Activated T-helper 17 cell treated with anti-CD3 and anti-CD28 coated beads, Interleukin-2, amount 50 U/mL, for 72 hours (primary cell): ENCODE measurements at regions not wholly inside any gene's neighbourhood (a gene's known extent, or its start where the extent isn't known, plus 50 kb on each side); places are given as distances from the start of the nearest gene placed in this dataset.
A peak's percentile ranks its signal among the peaks of the same experiment; 100 is the strongest.

Experiments used
- ATAC-seq: fragments of 150-1000 bp; cut with Tn5 transposase; replicated peaks from 2 replicates; pipeline ENCODE4 v1.10.0; 2021; ENCODE audit warnings: mild to moderate bottlenecking, moderate library complexity
- H3K27ac Mint-ChIP-seq: one replicate; pipeline ENCODE4 v1.8.0; 2022; ENCODE audit warnings: mixed read lengths
- H3K27me3 Mint-ChIP-seq: one replicate; pipeline ENCODE4 v1.8.0; 2022; ENCODE audit warnings: mixed read lengths
- H3K36me3 Mint-ChIP-seq: one replicate; pipeline ENCODE4 v1.8.0; 2022; ENCODE audit warnings: low read depth, mild to moderate bottlenecking, mixed read lengths
- H3K4me1 Mint-ChIP-seq: one replicate; pipeline ENCODE4 v1.8.0; 2022; ENCODE audit warnings: mixed read lengths
- H3K4me3 Mint-ChIP-seq: one replicate; pipeline ENCODE4 v1.8.0; 2022; ENCODE audit warnings: mild to moderate bottlenecking, mixed read lengths
- H3K9me3 Mint-ChIP-seq: one replicate; pipeline ENCODE4 v1.8.0; 2022; ENCODE audit warnings: mixed read lengths

GRCh38 chr13:31951215-31951678 lies 80.3 kb upstream of the FRY start:
- H3K27me3 Mint-ChIP-seq: no peaks in the 10 kb centered on the region
- peaks cover 55% of the 10 kb centered on the region for H3K36me3 Mint-ChIP-seq
- peaks cover 5% of the 10 kb centered on the region for H3K4me1 Mint-ChIP-seq
- no peaks in the 10 kb centered on the region for H3K9me3 Mint-ChIP-seq
- H3K27ac Mint-ChIP-seq: peak overlapping the region; percentile 61
- H3K4me3 Mint-ChIP-seq: peak overlapping the region; percentile 51
- peak; percentile 98 for ATAC-seq

- ATAC-seq: no peak
- Mint-ChIP-seq H3K4me1 (peaks cover 12% of the 10 kb centered on the region), H3K4me3 (no peak overlapping the region), H3K9me3 (no peaks in the 10 kb centered on the region), H3K27me3 (no peaks in the 10 kb centered on the region), H3K36me3 (peaks cover 39% of the 10 kb centered on the region), H3K27ac (no peak overlapping the region)
Measured at GRCh38 chr13:31952641-31953380, 78.8 kb upstream of the FRY start.

DNA sequence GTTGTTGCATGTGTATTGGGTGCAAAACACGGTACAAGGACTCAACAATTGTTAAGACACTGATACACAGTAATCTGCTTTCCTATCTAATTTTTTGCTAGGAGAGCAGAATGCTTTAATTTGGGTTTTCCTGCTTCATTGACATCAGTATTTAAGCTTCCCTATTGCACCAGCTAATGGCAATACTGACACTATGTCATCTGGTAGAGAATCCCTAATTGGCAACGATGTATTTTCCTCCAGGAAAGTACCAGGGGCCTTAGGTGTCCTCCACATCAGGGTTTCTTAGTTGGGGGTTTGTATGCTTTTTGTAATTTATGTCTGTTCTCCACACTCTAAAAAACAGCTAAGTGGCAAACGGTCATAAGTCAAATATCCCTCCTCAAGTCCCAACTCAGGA lies 76.5 kb upstream of the FRY start:
- peaks cover 13% of the 10 kb centered on the region for H3K4me1 Mint-ChIP-seq
- no peaks in the 10 kb centered on the region for H3K27me3 Mint-ChIP-seq
- H3K9me3 Mint-ChIP-seq: no peaks in the 10 kb centered on the region
- no peak for ATAC-seq
- H3K4me3 Mint-ChIP-seq: no peak overlapping the region
- no peak overlapping the region for H3K27ac Mint-ChIP-seq
- H3K36me3 Mint-ChIP-seq: peaks cover 16% of the 10 kb centered on the region

- no peak for ATAC-seq
- peaks cover 13% of the 10 kb centered on the region for H3K36me3 Mint-ChIP-seq
- no peaks in the 10 kb centered on the region for H3K27me3 Mint-ChIP-seq
- H3K4me1 Mint-ChIP-seq: peaks cover 12% of the 10 kb centered on the region
- no peak overlapping the region for H3K4me3 Mint-ChIP-seq
- no peak overlapping the region for H3K27ac Mint-ChIP-seq
- H3K9me3 Mint-ChIP-seq: no peaks in the 10 kb centered on the region
Measured at GRCh38 chr13:31955741-31956140, 75.8 kb upstream of the FRY start.

DNA sequence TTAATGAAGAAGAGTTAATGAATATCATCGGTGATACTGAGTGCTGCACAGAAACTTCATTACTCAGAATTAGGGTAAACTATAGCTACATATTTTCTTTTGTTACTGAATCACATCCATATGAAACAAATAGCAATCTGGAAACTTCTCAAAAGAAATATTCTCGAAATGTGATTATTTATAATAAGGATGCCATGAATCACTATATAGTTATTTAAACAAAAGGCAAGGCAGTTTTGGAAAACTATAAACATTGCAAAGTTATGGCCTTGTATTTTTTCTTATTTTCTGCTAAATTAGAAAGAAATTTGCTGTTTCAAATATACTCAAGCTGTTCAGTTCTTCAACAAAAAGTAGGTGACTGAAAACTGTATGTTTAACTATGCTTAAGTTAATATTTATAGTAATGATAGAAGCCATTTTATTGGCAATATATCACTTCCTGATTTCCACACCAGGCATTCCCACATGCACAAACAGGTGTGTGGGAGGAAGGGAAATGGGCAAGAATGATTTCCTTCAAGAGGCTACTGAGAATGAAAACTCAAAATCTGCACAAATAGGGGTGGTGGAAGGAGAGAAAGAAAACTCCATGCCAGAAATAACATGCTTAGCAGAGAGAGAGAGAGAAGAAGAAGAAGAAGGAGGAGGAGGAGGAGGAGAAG lies 74.5 kb upstream of the FRY start:
- peaks cover 13% of the 10 kb centered on the region for H3K36me3 Mint-ChIP-seq
- no peaks in the 10 kb centered on the region for H3K27me3 Mint-ChIP-seq
- ATAC-seq: no peak
- H3K4me1 Mint-ChIP-seq: peaks cover 8% of the 10 kb centered on the region
- no peak overlapping the region for H3K4me3 Mint-ChIP-seq
- no peaks in the 10 kb centered on the region for H3K9me3 Mint-ChIP-seq
- no peak overlapping the region for H3K27ac Mint-ChIP-seq

DNA sequence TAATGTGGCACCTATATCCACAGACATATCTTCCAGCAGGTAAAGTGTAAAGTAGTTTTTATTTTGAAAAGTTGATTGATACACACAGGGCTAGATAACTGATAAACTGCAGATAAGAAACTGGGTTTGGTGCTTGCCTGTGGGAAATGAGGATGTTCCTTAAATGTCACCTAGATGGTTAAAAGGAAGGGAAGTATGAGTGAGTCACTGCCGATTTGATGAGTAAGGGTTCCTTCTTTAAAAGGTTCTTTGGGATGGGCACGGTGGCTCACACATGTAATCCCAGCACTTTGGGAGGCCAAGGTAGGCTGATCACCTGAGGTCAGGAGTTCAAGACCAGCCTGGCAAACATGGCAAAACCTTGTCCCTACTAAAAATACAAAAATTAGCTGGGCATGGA lies 73.8 kb upstream of the FRY start:
- Mint-ChIP-seq H3K9me3 (no peaks in the 10 kb centered on the region), H3K27me3 (no peaks in the 10 kb centered on the region), H3K27ac (no peak overlapping the region), H3K36me3 (peaks cover 7% of the 10 kb centered on the region), H3K4me3 (no peak overlapping the region), H3K4me1 (peaks cover 8% of the 10 kb centered on the region)
- no peak for ATAC-seq

- H3K4me1 Mint-ChIP-seq: peaks cover 6% of the 10 kb centered on the region
- no peaks in the 10 kb centered on the region for H3K27me3 Mint-ChIP-seq
- H3K4me3 Mint-ChIP-seq: no peak overlapping the region
- ATAC-seq: no peak
- H3K27ac Mint-ChIP-seq: no peak overlapping the region
- peaks cover 4% of the 10 kb centered on the region for H3K9me3 Mint-ChIP-seq
- no peaks in the 10 kb centered on the region for H3K36me3 Mint-ChIP-seq
Measured at GRCh38 chr13:31962731-31963370, 68.7 kb upstream of the FRY start.

DNA sequence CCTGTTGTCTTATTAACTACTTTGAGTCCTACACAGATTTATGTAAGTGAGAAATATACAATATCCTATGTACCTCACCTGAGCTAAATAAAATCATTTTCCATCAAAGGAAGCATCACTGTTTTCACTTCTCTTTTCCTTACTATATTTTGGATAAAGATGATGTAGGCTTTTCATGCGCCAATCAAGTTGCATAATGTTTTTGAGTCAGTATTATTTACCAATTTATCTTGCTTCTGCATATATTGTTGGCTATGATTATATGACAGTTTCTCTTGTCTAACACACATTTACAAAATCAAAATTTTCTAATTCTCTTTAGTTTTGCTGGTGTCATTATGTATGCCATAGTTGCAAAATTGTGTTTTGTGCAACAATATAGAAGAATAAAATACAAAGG lies 67.9 kb upstream of the FRY start:
- ATAC-seq: no peak
- H3K27me3 Mint-ChIP-seq: no peaks in the 10 kb centered on the region
- no peaks in the 10 kb centered on the region for H3K36me3 Mint-ChIP-seq
- no peak overlapping the region for H3K27ac Mint-ChIP-seq
- no peak overlapping the region for H3K4me3 Mint-ChIP-seq
- H3K4me1 Mint-ChIP-seq: peaks cover 5% of the 10 kb centered on the region
- peaks cover 4% of the 10 kb centered on the region for H3K9me3 Mint-ChIP-seq

DNA sequence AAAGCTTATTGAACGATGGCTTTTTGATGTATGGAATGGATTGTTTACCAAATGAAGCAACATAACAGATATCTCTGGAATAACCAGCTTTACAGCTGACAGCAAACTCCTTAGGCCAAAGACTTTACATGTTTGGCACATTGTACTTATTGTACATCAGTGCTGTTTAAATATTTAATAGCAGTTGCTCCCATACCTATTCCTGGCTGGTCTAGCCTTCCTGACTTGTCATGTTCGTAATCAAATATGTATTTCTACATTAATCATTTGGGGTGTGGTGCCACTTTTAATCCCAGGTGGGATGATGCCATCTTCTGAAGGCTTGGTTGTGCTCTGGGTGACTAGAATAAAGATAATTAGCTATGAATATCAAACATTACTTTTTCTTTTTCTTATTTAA lies 67.4 kb upstream of the FRY start:
- no peaks in the 10 kb centered on the region for H3K36me3 Mint-ChIP-seq
- H3K9me3 Mint-ChIP-seq: peaks cover 4% of the 10 kb centered on the region
- H3K4me3 Mint-ChIP-seq: no peak overlapping the region
- peaks cover 5% of the 10 kb centered on the region for H3K4me1 Mint-ChIP-seq
- ATAC-seq: no peak
- H3K27me3 Mint-ChIP-seq: no peaks in the 10 kb centered on the region
- no peak overlapping the region for H3K27ac Mint-ChIP-seq

DNA sequence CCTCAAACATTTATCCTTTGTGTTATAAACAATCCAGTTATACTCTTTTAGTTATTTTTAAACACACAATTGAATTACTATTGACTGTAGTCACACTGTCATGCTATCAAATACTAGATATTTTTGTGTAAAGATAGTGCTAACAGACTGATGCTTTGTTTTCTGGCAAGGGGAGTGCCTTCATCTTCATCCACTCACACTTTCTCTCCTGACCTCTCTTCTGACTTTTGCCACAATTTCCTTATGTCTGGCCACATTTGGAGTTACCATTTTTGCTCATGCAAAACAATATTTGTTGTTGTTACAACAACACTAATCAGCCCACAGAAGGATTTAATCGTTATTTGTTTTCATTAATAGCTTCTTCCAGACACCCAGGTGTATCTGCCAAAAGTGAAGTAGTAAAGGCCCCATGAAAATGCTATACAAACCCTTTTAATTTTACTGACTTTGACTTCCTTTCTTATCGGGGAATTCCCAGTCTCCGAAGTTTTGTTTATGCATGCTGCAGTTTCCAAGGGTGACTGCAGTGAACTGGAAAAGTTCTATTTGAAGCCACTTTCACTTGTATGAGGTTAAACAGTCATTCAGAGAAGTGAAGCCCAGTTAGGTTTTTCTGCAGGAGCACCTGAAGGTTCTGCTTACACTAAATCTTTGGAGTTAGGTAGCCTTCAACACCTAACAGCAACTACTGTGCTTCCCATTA lies 66.1 kb upstream of the FRY start:
- Mint-ChIP-seq H3K36me3 (no peaks in the 10 kb centered on the region), H3K9me3 (peaks cover 4% of the 10 kb centered on the region), H3K27ac (peak overlapping the region; percentile 79), H3K4me3 (peak overlapping the region; percentile 39), H3K4me1 (peaks cover 5% of the 10 kb centered on the region), H3K27me3 (no peaks in the 10 kb centered on the region)
- peak; percentile 90 for ATAC-seq

DNA sequence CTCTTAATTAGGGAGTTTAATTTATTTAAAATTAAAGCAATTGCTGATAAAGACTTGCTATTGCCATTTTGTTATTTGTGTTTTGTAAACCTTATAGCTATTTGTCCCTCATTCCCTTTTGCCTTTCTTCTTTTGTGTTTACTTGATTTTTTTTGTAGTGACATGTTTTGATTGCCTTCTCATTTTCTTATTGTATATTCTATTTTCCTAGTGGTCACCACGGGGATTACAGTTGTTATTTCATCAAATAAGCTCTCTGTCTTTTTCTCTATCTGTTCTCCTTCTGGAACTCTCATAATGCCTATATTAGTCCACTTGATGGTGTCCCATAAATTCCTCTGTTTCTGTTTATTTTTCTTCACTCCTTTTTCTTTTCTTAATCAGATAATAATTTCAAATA lies 64.4 kb upstream of the FRY start:
- no peak overlapping the region for H3K27ac Mint-ChIP-seq
- H3K36me3 Mint-ChIP-seq: peaks cover 3% of the 10 kb centered on the region
- H3K4me3 Mint-ChIP-seq: no peak overlapping the region
- H3K4me1 Mint-ChIP-seq: peaks cover 9% of the 10 kb centered on the region
- peaks cover 4% of the 10 kb centered on the region for H3K9me3 Mint-ChIP-seq
- ATAC-seq: no peak
- no peaks in the 10 kb centered on the region for H3K27me3 Mint-ChIP-seq

DNA sequence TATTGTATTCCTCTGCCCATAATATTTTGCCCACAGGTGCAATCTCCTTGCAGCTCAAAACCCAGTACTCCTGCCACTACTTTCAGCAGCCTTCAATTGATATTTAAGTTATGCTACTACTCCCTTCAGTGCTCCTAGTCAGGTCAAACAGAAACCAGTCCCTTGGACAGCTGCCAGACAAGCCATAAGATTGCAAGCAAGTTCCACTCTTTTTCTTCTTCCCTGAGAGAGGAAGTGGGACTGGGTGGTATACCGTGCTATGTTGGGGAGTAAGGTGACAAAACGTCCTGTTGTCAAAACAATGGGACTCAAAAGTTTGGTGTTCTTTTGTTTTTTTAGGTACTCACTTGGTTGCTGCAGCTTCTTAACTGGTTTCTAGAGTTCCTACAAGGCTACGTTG lies 63.1 kb upstream of the FRY start:
- H3K27me3 Mint-ChIP-seq: no peaks in the 10 kb centered on the region

DNA sequence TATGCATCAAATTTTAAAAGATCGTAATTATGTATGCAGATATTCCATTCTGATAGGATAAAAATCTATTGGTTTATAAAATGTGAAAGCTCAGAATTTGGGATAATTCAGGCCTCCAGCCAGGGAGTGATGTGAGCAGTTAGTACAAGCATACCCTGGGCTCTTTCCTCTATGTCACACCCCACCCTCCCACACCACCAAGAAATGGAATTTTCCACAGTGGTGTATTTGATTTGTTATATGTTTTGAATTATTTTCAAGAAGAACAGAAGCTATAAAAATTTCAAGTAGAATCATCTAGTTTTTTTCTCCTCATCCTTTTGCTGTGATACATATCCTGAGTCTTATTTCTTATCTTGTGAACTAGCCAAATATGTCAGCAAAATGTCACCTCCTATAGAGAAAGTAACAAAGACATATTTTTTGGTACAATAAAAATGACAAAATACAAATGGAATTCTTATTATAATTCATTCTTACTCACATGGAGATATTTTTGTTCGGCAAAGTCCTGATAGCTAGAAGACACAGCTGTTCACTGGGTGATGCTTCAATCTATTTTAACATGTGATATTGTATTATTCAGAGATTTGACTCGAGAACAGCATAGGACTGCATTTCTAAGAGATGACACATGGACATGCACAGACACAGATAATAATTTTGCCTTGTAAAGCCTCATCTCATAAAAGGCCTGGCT lies 61.2 kb upstream of the FRY start:
- Mint-ChIP-seq H3K9me3 (peaks cover 4% of the 10 kb centered on the region), H3K4me1 (peaks cover 7% of the 10 kb centered on the region), H3K4me3 (no peak overlapping the region), H3K27me3 (no peaks in the 10 kb centered on the region), H3K27ac (no peak overlapping the region), H3K36me3 (peaks cover 5% of the 10 kb centered on the region)
- no peak for ATAC-seq

More for the DNA sequence above, 63.1 kb upstream of the FRY start:
- H3K9me3 Mint-ChIP-seq: peaks cover 4% of the 10 kb centered on the region
- H3K27ac Mint-ChIP-seq: no peak overlapping the region
- ATAC-seq: no peak
- peaks cover 9% of the 10 kb centered on the region for H3K4me1 Mint-ChIP-seq
- no peak overlapping the region for H3K4me3 Mint-ChIP-seq
- H3K36me3 Mint-ChIP-seq: peaks cover 5% of the 10 kb centered on the region

- peaks cover 4% of the 10 kb centered on the region for H3K4me1 Mint-ChIP-seq
- peak overlapping the region; percentile 32 for H3K27ac Mint-ChIP-seq
- H3K27me3 Mint-ChIP-seq: no peaks in the 10 kb centered on the region
- peaks cover 5% of the 10 kb centered on the region for H3K36me3 Mint-ChIP-seq
- H3K9me3 Mint-ChIP-seq: no peaks in the 10 kb centered on the region
- H3K4me3 Mint-ChIP-seq: no peak overlapping the region
- ATAC-seq: no peak
Measured at GRCh38 chr13:31972453-31972852, 59.1 kb upstream of the FRY start.
